SKM-1 treated with dmso at 0.1 percent for 144 hours (cell line): ENCODE measurements at regions not wholly inside any gene's neighbourhood (a gene's known extent, or its start where the extent isn't known, plus 50 kb on each side); places are given as distances from the start of the nearest gene placed in this dataset.

ENCODE experiments used
- DNase-seq: peaks from one replicate; lab custom pipeline; 2025; ENCODE audit not compliant: unreplicated experiment; lab: John Stamatoyannopoulos, UW

DNA sequence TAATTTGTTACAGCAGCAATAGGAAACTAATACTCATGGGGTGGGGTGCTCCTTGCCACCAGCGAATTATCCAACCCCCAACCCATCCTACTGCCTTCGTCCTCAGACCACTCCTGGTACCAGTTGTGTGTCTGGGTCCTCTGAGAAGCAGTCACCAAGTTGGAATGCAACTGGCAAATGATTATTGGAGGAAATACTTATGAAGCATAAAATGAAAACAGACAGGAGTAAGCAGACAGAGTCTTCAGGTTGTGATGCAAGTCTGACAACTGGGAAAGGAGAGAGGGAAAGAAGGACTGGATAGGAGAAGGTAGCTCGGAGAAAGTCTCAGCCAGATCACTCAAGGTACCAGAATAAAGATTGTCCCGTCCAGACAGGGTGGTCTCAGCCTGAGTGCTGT, 181.1 kb upstream of the ARID2 start:
- no peak for DNase-seq

DNA sequence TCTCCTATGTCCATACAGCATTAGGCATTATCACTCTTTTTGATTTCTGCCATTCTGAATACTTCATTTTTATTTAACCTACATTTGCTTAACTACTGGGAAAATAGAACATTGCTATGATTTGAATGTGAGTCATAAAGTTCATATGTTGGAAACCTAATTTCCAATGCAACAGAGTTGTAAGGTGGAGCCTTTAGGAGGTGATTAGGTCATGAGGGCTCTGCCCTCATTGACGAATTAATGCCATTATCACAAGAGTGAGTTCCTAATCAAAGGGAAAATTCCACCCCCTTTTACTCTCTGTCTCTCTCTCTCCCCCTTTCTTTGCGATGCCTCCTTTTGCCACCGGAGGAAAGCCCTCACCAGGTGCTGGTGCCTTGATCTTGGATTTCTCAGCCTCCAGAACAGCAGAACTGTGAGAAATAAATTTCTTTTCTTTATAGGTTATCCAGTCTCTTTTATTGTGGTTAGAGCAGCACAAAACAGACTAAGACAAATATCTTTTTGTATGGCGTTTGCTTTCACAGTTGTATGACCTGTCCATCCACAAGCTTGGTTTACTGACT, 180.1 kb upstream of the ARID2 start:
- no peak for DNase-seq

DNA sequence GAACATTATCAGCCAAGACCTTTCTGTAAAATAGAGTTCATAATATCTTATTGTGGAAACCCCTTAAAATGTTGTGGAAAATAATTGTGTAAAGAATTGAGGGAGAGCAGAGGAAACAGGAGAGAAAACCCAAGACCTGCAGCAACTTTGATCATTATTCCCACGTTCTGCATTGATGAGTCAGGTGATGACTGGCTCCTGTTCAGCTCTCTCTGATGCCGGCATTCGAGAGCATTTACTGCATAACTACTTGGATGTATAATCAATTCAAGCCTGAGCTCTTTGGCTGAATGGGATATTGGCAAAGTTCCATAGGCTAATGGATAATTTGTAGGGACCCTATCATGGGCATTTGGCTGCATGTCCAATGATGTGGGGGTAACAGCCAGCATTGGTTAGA, 176.3 kb upstream of the ARID2 start:
- DNase-seq = no peak

DNA sequence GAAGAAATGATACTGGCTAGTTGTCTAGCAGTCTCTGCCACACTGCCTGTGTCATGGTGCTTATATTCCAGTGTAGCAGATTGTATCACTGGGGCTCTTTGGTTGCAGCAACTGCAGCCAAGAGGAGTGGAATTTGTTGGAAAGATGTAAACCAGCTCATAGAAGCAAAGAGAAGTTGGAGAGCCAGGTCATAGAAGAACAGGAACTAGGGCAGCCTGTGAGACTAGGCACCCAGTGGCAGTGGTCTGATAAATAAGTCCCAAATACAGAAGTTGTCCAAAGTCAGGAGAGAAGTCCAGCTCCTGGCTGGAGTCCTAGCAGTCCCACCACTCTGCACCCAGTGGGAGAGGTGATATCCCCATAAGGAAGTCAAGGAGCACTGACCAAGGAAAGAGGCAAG, 172.5 kb upstream of the ARID2 start:
- peak; percentile 68 for DNase-seq

GRCh38 chr12:45558353-45558752, 171.2 kb upstream of the ARID2 start:
- no peak for DNase-seq

GRCh38 chr12:45559537-45559936, 170.0 kb upstream of the ARID2 start:
- no peak for DNase-seq

- no peak for DNase-seq
Observed at GRCh38 chr12:45560689-45561088, 168.8 kb upstream of the ARID2 start.

DNA sequence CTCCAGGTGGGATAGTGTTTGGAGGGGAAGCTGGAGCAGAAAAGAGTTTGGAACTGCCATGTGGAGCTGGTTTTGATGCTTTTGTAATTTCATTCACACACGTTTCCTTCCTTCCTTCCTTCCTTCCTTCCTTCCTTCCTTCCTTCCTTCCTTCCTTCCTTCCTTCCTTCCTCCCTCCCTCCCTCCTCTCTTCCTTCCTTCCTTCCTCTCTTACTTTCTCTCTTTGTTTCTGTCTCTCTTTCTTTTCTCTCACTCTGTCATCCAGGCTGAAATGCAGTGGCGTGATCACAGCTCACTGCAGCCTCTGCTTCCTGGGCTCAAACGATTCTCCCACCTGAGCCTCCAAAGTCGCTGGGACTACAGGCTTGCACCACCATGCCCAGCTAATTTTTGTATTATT, 168.0 kb upstream of the ARID2 start:
- DNase-seq = no peak

DNA sequence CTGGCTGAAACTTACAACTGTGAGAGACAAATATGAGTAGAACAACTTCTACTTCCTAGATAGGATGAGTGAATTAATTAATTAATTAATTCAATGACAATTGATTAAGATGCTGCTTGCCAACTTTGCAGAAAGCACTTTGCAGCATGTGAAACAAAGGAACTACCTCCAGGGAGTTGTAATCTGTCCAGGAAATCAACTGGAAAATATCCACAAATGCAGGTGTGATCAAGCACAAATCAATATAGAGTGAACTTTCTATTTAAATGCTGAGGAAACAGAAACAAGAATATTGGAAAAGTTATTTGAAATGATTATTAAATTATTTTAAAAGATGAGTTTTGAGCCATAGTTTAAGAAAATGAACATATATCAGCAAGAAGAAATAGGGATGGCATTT, 163.9 kb upstream of the ARID2 start:
- no peak for DNase-seq

DNA sequence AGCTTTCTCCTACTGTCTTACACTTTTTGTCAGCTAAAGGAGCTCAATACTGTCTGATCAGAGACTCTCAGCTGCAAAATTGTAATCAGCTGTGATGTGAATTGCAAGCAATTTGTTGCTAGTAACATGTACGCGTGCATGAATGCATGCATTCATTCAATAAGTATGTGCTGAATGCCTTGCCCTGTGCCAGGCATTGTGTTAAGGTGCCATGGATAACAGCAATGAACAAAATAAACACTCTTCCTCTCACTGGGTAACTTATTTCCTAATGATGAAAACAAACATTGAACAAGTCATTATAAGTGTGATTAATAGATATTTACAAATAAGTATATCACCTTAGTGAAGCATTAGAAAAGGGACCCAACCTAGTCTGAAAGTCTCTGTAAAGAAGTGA, 163.2 kb upstream of the ARID2 start:
- DNase-seq = no peak

GRCh38 chr12:45568808-45569207, 160.7 kb upstream of the ARID2 start:
- peak; percentile 27 for DNase-seq

DNA sequence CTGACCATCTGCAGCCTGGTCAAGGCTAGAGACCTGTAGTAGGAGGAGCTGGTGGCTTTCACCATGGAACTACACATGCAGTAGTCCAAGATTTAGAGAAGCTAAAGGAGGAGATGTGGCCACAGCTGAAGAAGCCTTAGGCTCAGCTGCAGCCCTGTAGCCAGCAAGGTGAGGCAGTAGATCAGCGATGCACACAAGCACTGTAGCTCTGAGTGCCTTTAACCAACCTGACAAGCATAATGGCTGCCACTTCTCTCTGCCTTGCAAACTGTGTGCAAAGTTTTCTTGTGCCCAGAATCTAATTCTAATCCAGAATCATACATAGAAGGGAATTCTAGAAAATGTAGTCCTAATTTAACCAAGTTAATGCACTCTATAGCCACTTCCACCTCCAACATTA, 159.0 kb upstream of the ARID2 start:
- DNase-seq = no peak

DNA sequence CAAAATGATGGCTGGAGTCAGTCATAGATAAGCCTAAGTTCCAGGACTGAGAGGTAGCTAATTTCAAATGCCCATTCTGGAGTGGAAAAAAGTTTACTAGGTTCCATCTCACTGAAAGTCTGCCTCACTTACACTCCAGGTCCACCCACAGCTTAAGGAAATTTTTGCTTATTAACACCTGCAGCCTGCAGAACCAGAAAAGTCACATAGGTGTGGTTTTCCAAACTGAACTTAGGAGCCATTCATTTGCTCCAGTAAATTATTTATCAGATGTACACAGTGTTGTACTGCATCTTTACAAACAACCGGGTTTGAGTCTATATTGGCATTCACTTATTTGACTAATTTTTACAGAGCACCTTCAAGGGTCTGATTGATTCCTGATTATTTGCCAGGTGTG, 157.4 kb upstream of the ARID2 start:
- no peak for DNase-seq

DNA sequence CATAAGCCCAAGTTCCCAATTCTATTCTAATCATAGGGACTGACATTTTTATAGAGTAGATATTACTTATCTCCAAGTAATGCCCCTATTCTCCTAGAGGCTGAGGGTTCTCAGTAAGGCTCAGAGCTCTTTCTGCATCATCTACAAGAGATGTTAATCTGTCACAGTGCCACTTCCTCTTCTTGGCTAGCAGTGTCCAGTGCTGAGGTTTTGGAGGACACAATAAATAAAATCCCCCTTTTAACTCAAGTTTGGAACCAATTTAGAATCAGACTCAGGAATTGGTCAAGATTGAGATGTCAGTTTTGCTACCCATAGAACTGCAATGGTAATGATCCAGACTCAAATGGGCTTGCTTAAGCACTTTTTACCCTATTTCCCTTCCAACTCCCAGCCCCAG, 154.1 kb upstream of the ARID2 start:
- DNase-seq = peak; percentile 4

DNA sequence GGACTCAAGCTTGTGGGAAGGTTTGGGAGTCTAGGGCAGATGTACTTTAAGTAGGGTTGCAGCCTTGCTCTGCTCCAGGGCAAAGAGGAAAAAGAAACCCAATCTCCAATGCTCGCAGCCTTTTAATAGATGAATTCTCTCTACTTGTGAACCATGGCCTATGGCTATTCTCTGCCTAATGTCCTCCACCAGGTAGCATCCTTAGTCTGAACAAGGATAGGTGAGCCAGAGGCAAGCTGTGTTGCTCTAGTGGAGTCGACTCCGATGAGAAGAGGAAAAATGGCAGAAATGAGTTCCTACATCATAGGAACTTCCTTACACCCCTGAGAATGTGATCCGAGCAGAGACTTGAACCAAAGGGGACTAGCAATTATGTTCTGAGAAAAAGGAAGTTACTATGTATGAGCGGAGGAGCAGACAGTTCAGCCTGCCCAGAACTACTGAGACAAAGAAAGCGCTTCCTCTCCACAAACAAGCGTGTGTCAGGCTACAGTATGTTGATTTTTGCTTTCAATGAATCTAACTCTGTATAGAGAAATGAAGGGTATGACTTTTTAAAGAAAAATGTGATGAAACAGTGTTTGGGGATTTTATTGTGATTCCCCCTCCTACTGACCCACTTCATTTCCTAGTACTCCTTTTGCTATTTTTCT, 153.6 kb upstream of the ARID2 start:
- peak; percentile 41 for DNase-seq

DNA sequence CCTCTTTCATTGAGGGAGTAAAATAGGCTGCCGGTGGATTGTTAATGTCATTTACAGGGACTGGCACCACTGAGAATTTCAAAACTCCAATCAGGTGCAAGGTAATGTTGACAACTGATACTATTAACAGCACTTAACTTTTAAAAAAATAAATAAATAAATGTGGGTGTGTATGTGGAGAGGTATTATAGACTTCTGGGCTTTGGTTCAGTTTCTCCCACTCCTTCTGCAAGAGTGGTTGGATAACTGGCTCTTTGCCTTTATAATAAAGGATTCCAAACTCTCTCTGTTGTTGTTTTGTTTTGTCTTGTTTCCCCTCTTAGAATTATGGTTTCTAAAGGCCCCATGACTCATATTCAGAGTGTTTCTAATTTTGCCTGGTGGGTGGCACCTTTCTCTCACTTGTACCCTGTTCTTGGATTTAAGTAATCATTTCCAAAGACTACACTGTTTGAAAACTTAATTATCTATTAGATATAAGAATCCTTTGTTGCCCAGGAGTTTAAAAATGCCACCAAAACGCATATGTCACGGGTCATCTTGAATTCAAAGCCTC, 151.6 kb upstream of the ARID2 start:
- no peak for DNase-seq

DNA sequence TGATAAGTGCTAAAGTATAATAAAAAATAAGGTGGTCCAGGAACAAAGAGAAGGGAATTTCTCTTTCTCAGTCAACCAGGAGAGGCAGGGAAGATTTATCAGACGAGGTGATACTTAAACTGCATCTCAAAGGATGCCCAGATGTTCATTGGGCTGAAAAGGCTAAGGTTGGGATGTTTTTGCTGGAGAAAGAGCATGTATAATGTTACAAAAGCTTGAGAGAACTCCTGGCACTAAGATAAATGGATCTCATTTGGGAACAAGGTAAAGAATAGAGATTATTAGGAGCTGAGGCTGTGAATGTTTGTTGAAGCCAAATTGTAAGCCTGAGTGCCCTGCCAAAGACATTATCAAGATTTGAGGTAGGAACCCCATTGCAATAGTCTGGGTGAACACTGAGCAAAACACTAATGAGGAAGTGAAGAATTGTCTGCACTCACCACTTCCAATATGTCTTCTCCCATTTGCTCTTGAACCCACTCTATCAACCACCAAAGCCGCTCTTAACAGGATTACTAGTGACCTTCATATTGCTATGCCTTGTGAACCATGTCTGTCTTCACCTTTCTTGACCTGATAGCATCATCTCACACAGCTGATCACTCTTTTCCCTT, 149.0 kb upstream of the ARID2 start:
- DNase-seq = no peak

- no peak for DNase-seq
Observed at GRCh38 chr12:45581112-45581511, 148.4 kb upstream of the ARID2 start.

- no peak for DNase-seq
Observed at GRCh38 chr12:45582536-45582935, 147.0 kb upstream of the ARID2 start.

DNA sequence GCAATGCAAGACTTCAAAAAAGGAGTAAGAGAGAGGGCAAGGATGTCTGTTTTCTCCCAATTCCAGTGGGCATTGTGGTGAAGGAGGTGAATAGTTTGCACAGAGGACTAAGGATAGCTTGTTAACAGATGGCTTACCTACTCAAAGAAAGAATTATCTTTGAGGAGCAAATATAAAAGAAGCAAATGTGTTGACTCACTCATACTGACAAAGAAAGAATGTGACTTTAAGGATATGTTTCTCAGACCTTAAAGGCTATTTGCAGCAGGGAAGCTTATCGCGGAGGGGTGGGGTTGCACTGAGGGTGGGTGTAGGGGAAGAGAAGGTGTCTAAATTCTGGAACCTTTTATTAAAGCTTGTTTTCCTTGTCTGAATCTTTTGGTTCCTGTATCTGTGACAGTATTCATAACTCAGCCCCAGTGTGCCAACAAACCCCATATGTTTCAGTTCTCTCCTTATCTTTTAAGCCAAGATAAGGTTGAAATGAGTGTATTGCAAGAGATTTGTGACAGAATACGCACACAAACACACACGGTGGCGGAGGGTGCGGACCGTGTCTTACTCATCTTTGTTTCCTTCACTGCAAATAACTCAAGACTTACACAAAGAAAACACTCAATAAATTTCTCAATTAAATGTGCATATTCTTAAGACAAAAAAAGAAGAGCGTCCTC, 146.4 kb upstream of the ARID2 start:
- no peak for DNase-seq

- DNase-seq = no peak
Observed at GRCh38 chr12:45584336-45584735, 145.2 kb upstream of the ARID2 start.
